Nephron progenitor cell (in vitro differentiated cells): ENCODE measurements at regions not wholly inside any gene's neighbourhood (a gene's known extent, or its start where the extent isn't known, plus 50 kb on each side); places are given as distances from the start of the nearest gene placed in this dataset.
"Not testable (repeated sequence)": the region's sequence is repeated elsewhere in the genome, so short reads cannot be mapped to it uniquely, and the experiment has no call there.

ENCODE experiments used
- DNase-seq: peaks from one replicate; pipeline ENCODE4 v3.0.0; 2021
- H3K27ac Mint-ChIP-seq: 2 replicates; pipeline ENCODE4 v1.8.0; 2021; ENCODE audit warnings: mild to moderate bottlenecking, moderate library complexity, mixed read lengths
- H3K27me3 Mint-ChIP-seq: 2 replicates; pipeline ENCODE4 v1.8.0; 2021; ENCODE audit warnings: mild to moderate bottlenecking, low read depth, mixed read lengths; ENCODE audit not compliant: poor library complexity
- H3K36me3 Mint-ChIP-seq: 2 replicates; pipeline ENCODE4 v1.8.0; 2021; ENCODE audit warnings: low read depth, mixed read lengths
- H3K4me1 Mint-ChIP-seq: 2 replicates; pipeline ENCODE4 v1.8.0; 2021; ENCODE audit warnings: mixed read lengths
- H3K4me3 Mint-ChIP-seq: 2 replicates; pipeline ENCODE4 v1.8.0; 2021; ENCODE audit warnings: mild to moderate bottlenecking, moderate library complexity, mixed read lengths
- H3K9me3 Mint-ChIP-seq: 2 replicates; pipeline ENCODE4 v1.8.0; 2021; ENCODE audit warnings: mild to moderate bottlenecking, moderate library complexity, mixed read lengths
- CTCF ChIP-seq: fragments of 200-600 bp; sonication (generic); IDR thresholded peaks from 2 replicates; pipeline ENCODE4 v1.5.0; 2021; ENCODE audit warnings: antibody characterized with exemption

- no peaks in the 10 kb centered on the region for H3K9me3 Mint-ChIP-seq
- H3K27ac Mint-ChIP-seq: no peak overlapping the region
- no peak for DNase-seq
- H3K27me3 Mint-ChIP-seq: no peaks in the 10 kb centered on the region
- no peak overlapping the region for H3K4me3 Mint-ChIP-seq
- H3K4me1 Mint-ChIP-seq: peaks cover 12% of the 10 kb centered on the region
- no peak for TF ChIP-seq CTCF
- peaks cover 24% of the 10 kb centered on the region for H3K36me3 Mint-ChIP-seq
These were observed 207.0 kb downstream of the SIPA1L2 start for GRCh38 chr1:232422898-232423297.

DNA sequence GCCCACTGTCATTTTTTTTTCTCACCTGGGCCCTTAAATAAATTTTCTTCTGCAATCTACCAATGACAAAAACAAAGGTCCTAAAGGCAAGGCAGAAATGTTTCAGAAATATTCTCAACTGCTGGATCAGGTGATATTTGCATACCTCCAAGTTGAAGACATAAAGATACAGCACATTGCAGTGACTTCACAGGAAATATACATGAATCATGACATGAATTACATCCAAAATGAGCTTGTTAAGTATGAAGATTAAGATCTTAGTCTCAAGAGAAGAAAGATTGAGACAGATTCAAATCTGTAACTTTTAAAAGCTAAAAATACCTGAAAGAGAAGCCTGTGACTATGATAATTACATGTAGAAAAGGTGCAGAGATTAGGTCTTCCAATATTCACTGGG is 207.8 kb downstream of the SIPA1L2 start:
- Mint-ChIP-seq H3K27me3 (no peaks in the 10 kb centered on the region), H3K27ac (no peak overlapping the region), H3K36me3 (peaks cover 24% of the 10 kb centered on the region), H3K4me1 (peaks cover 15% of the 10 kb centered on the region), H3K9me3 (no peaks in the 10 kb centered on the region), H3K4me3 (no peak overlapping the region)
- DNase-seq: no peak
- no peak for TF ChIP-seq CTCF

DNA sequence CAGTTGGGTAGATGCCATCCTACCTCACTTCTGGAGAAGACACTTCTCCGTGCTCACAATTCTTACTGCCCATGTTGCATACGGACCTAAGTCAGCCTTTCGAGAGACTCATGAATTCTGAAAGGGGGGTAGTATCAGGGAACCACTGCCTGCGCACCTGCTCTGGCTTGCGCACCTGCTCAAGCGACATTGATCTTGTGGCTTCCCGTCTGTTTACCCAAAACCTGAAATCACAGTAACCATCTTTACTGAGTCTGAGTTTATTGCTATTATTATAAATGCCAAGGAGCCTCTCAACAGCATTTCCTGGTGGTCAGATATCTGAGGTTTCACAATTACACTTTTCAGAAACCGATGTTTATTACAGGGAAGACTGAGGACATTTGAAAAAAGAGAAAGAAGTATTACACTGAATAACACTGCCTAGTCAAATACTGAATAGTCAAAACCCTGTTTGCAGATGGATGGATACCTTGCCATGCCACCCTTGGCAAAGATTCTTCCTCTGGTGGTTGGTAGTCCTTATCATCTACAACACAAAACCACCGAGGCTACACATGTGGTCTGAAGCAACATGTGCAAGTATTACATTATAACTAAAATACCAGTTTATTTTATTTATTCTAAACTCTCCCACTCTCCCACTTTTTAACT is 208.7 kb downstream of the SIPA1L2 start:
- Mint-ChIP-seq H3K9me3 (no peaks in the 10 kb centered on the region), H3K36me3 (peaks cover 24% of the 10 kb centered on the region), H3K27ac (no peak overlapping the region), H3K27me3 (no peaks in the 10 kb centered on the region), H3K4me1 (peaks cover 12% of the 10 kb centered on the region), H3K4me3 (no peak overlapping the region)
- no peak for TF ChIP-seq CTCF
- DNase-seq: no peak

DNA sequence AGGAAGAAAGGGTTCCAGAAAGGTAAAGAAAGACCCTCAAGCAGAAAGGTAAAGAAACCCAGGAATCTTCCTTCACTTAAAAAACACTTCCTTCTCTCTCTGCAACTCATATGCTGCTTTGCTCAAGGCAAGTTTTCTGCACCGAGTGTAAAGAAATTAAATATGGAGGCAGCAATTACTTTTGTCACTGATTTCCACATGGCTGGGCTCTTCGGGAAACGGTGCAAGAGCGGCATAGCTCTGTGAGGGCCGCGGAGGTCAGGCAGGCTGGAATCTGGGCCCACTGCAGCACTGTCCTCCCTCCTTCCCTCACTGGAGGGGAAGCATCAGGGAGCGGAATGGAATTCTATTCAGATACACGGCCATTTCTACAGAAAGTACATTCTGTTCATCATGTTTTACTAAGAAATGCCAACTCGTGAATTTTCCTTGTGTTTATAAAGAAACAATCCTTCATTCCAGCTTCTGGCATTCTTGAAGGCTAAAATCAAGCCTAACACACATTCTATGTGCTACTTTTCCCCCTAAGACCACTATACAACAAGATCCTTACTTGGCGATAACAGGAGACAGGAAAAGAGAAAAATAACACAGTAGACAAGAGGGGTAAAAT is 212.2 kb downstream of the SIPA1L2 start:
- Mint-ChIP-seq H3K36me3 (peaks cover 26% of the 10 kb centered on the region), H3K27me3 (peaks cover 4% of the 10 kb centered on the region), H3K4me3 (no peak overlapping the region), H3K4me1 (peaks cover 12% of the 10 kb centered on the region), H3K9me3 (no peaks in the 10 kb centered on the region), H3K27ac (no peak overlapping the region)
- no peak for TF ChIP-seq CTCF
- no peak for DNase-seq

DNA sequence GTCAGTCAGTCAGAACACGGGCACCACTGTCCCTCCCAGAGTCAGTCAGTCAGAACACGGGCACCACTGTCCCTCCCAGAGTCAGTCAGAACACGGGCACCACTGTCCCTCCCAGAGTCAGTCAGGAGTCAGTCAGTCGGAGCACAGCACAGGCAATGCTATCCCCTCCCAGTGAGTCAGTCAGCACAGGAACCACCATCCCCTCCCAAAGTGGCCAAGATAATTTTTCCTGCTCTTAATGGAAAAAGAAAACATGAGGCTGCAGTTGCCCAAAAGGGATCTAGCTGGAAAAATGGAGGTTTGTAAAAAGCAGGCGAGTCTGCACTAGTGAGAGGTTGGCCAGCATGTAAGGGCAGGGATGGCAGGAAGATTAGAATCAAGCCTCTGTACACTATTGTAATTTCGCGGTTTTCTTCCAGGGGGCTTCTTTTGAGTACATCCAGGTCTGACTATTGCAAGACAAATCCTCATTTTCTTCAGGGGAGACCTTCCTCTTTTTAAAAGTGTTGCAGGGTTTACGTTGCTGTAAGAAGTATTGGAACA is 213.8 kb downstream of the SIPA1L2 start:
- no peak for TF ChIP-seq CTCF
- no peak for DNase-seq
- peaks cover 35% of the 10 kb centered on the region for H3K36me3 Mint-ChIP-seq
- no peak overlapping the region for H3K27ac Mint-ChIP-seq
- H3K9me3 Mint-ChIP-seq: no peaks in the 10 kb centered on the region
- peaks cover 12% of the 10 kb centered on the region for H3K4me1 Mint-ChIP-seq
- peaks cover 4% of the 10 kb centered on the region for H3K27me3 Mint-ChIP-seq
- H3K4me3 Mint-ChIP-seq: no peak overlapping the region

DNA sequence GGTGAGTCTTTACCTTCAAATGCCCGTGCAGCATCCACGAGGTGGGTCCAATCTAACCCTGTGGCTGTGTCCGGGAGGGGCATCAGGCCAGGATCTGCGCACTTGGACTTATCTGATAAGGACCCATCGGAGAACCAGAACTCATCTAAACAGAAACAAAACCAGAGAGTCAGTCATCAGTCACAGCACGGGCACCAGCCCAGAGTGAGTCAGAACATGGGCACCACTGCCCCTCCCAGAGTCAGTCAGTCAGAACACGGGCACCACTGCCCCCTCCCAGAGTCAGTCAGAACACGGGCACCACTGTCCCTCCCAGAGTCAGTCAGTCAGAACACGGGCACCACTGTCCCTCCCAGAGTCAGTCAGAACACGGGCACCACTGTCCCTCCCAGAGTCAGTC is 214.5 kb downstream of the SIPA1L2 start:
- not testable (repeated sequence) for DNase-seq, H3K9me3 Mint-ChIP-seq, H3K27me3 Mint-ChIP-seq, H3K4me3 Mint-ChIP-seq, H3K27ac Mint-ChIP-seq
- H3K36me3 Mint-ChIP-seq: peaks cover 38% of the 10 kb centered on the region
- H3K4me1 Mint-ChIP-seq: peaks cover 12% of the 10 kb centered on the region
